Skeletal muscle tissue (tissue), 3 donors: ENCODE measurements at regions not wholly inside any gene's neighbourhood (a gene's known extent, or its start where the extent isn't known, plus 50 kb on each side); places are given as distances from the start of the nearest gene placed in this dataset.

ENCODE experiments used
- H3K27ac ChIP-seq: one replicate; pipeline ENCODE4 v1.7.0; 2013; ENCODE audit warnings: mild to moderate bottlenecking, low read depth, low read length, inconsistent platforms
- H3K27me3 ChIP-seq, 3 donors: one replicate each; pipeline ENCODE4 v1.7.0; 2013; ENCODE audit warnings: low read length in 3 of 3; ENCODE audit not compliant: control insufficient read depth in 3 of 3, insufficient read depth in 3 of 3
- H3K36me3 ChIP-seq, 3 donors: one replicate each; pipeline ENCODE4 v1.7.0; 2013; ENCODE audit warnings: low read length in 3 of 3; ENCODE audit not compliant: control insufficient read depth in 3 of 3, insufficient read depth in 3 of 3
- H3K4me1 ChIP-seq, 3 donors: one replicate each; pipeline ENCODE4 v1.7.0; 2013; ENCODE audit warnings: low read length in 3 of 3, mild to moderate bottlenecking in 3 of 3; ENCODE audit not compliant: control insufficient read depth in 3 of 3, insufficient read depth in 3 of 3
- H3K4me3 ChIP-seq, 3 donors: one replicate each; pipeline ENCODE4 v1.7.0; 2013; ENCODE audit warnings: low read length in 3 of 3
- H3K9ac ChIP-seq, 3 donors: one replicate each; pipeline ENCODE4 v1.7.0; 2013; ENCODE audit warnings: low read length in 3 of 3, mild to moderate bottlenecking in 3 of 3, moderate library complexity in 2 of 3, low read depth in 1 of 3
- H3K9me3 ChIP-seq, 3 donors: one replicate each; pipeline ENCODE4 v1.7.0; 2013; ENCODE audit warnings: low read length in 3 of 3; ENCODE audit not compliant: control insufficient read depth in 3 of 3
- donor health status: Osteomylitis.

DNA sequence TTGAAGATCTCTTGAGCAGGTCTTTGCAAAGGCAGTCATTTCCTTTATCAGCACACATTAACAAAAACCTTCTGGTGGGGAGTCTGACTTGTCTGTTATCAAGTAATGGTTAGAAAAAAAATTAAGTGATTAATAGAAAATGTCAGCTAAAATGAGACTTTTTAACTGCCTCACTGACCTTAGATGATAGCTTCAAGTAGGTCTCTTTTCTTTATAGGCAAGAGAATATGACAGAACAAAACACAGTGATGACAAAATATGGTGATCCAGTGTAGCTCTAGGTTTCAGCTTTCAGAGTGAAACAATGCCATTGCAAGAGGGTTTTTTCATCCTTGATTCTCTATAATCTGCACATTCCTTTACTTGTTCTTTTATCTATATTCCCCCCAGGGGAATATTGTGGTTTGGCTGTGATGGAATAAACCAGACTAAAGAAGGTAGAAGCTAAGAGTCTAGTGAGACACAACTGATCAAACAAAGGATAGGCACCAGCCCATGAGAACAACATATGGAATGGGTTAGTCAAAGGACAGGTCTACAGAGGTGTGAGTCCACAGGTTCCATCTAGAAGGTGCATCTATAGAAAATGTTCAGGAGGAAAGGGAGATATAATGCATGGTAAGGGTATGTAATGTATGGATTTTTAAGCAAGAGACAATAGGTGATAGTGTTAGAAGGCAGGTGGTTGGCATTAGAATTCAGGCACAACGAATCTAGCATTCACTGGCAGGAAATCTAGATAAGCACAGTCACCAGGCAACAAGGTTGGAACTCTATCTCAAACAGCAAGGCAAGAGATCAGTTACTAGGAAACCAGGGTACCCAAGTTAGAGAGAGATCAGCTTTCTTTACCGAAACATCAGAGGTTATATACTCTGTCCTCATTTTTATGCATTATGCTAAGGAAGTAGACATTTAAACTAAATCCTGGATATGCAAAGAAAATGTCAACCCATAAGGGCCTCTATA, 228.9 kb upstream of the SMLR1 start:
- H3K27ac ChIP-seq: no peak overlapping the region
- H3K4me1 ChIP-seq: no peaks in the 10 kb centered on the region
- no peak overlapping the region for H3K9ac ChIP-seq
- H3K9me3 ChIP-seq: no peaks in the 10 kb centered on the region
- H3K27me3 ChIP-seq: no peaks in the 10 kb centered on the region
- H3K4me3 ChIP-seq: no peak overlapping the region
- H3K36me3 ChIP-seq: no peaks in the 10 kb centered on the region

DNA sequence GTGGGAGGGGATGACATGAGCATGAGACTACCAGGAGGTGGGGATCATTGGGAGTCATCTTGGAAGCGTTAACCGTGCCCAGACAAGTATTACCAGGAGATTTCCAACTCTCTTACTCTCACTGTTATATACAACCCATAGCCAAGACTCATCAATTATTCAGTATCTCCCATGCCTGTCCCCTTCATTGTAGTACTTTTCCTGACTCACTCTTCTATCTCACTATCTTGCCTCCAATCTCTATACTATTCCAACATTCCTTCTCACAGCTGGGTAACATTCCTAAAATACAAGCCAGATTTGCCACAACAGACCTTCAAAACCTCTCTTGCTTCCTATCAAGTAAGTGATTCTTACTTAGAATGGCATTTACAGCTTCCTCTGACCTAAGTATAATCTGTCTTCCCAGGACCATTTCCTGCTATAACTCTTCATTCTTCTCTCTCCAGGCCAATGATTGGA, 226.3 kb upstream of the SMLR1 start:
- no peaks in the 10 kb centered on the region for H3K27me3 ChIP-seq
- no peaks in the 10 kb centered on the region for H3K4me1 ChIP-seq
- H3K27ac ChIP-seq: no peak overlapping the region
- H3K9ac ChIP-seq: no peak overlapping the region
- H3K9me3 ChIP-seq: no peaks in the 10 kb centered on the region
- H3K4me3 ChIP-seq: no peak overlapping the region
- H3K36me3 ChIP-seq: no peaks in the 10 kb centered on the region

DNA sequence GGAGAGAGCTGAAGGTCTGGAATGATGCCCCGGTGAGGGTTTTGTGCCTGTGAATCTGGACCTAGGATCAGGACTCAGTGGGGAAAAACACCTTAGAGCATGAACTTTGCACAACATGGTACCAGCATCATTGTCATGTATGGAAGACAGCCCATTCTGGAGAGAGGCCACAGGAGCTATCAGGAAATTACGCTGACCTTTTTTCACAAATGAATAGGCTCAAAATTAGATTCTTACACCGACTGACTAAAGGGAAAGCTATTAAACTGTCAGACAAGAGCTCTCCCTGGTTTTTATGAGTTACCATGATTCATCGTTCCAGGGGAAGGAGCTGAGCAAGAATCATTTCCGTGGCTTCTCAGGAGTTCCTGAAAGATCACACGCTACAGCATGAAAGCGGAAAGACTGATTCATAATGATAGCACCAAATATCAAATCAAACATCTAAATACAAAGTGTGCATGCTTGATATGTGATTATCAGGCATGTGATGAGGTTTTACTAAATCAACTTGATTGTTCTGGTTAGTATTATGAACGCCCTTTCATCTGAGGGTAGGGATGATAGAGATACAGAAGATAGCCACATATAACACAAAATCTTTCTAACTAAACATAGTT, 224.9 kb upstream of the SMLR1 start:
- Histone ChIP-seq H3K36me3 (no peaks in the 10 kb centered on the region), H3K4me1 (no peaks in the 10 kb centered on the region), H3K4me3 (no peak overlapping the region), H3K9me3 (no peaks in the 10 kb centered on the region), H3K27ac (no peak overlapping the region), H3K27me3 (no peaks in the 10 kb centered on the region), H3K9ac (no peak overlapping the region)

DNA sequence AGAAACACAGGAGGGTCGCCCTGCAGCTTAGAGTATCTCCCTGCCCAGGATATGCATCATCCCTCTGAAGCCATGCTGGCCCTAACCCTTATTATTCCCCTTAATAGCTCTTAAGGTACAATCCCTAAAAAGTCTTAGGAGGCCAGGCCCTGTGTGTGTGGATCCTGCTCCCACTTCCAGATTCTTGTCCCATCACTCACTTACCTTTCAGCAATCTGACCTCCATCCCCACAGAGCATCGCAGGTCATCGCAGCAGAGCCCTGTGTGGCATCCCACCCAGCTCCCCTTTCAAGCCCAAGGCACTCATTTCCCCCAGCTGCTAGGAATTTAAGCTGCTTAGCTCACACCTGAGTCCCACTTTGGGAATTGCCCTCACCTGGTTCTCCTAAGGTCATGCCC, 223.8 kb upstream of the SMLR1 start:
- no peak overlapping the region for H3K4me3 ChIP-seq
- no peaks in the 10 kb centered on the region for H3K4me1 ChIP-seq
- no peaks in the 10 kb centered on the region for H3K9me3 ChIP-seq
- H3K27ac ChIP-seq: no peak overlapping the region
- H3K9ac ChIP-seq: no peak overlapping the region
- H3K27me3 ChIP-seq: no peaks in the 10 kb centered on the region
- H3K36me3 ChIP-seq: no peaks in the 10 kb centered on the region

DNA sequence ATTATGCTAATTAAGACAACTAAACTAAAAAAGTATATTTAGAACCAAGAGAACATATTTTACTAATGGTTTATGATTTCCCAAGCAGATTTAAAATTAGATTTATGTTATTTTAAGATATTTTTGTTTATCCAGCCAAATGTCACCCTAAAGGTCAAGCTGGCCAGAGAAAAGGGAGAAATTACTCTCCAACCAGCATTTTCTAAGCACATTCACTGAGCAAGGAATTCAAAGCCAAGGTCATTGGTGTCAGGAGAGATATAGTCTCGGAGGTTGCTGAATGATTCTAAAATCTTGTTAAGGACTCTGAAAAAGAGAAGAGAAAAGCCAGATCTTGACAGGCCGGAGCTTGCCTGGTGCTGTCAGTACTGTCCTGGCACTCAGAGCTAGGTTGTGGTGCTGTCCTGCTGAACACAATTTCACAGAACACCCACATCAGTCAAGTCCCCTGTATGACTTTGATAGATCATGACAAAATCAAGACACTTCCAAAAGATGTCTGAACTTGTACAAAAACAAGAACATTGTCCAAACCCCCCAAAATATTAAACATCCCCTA, 222.3 kb upstream of the SMLR1 start:
- no peaks in the 10 kb centered on the region for H3K9me3 ChIP-seq
- no peak overlapping the region for H3K9ac ChIP-seq
- no peak overlapping the region for H3K4me3 ChIP-seq
- no peaks in the 10 kb centered on the region for H3K4me1 ChIP-seq
- H3K36me3 ChIP-seq: no peaks in the 10 kb centered on the region
- H3K27ac ChIP-seq: no peak overlapping the region
- no peaks in the 10 kb centered on the region for H3K27me3 ChIP-seq

DNA sequence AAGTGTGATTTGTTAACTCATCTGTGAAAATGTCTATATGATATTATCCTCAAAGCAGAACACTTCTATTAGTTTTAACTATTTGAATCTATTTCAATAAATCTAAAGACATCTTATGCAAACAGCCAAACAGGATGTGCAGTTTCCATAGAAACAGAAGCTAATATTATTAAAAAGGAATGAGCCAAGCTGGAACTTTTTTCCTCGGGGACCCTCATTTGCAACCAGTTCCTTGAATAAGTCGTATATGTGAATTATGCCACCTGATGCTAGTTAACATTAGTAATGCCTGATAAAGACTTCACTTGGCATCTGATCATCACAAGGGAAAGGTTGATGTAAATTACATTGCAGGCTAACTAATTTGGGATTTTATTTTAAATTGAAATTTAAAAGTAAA, 216.9 kb upstream of the SMLR1 start:
- Histone ChIP-seq H3K27ac (no peak overlapping the region), H3K9me3 (no peaks in the 10 kb centered on the region), H3K4me1 (no peaks in the 10 kb centered on the region), H3K4me3 (no peak overlapping the region), H3K27me3 (no peaks in the 10 kb centered on the region), H3K36me3 (no peaks in the 10 kb centered on the region), H3K9ac (no peak overlapping the region)

DNA sequence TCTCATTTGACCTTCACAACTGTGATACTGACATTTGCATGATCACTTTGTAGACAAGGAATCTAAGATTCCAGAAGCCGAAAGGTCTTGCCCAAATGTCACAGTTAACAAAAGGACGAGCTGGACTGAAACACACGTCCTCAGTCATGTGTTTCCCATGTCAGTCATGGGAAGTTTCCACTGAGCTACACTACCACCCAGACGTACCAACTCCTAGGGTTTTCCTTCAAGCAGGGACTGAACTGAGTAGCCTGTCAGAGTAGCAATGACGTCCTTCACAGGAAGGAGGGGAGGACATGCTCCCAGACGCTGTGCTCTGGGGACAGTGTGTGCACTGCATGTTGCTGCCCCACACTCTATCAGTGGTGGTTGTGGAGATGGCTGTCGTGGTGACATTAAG, 215.8 kb upstream of the SMLR1 start:
- Histone ChIP-seq H3K27ac (no peak overlapping the region), H3K27me3 (no peaks in the 10 kb centered on the region), H3K9ac (no peak overlapping the region), H3K4me3 (no peak overlapping the region), H3K9me3 (no peaks in the 10 kb centered on the region), H3K4me1 (no peaks in the 10 kb centered on the region), H3K36me3 (no peaks in the 10 kb centered on the region)

DNA sequence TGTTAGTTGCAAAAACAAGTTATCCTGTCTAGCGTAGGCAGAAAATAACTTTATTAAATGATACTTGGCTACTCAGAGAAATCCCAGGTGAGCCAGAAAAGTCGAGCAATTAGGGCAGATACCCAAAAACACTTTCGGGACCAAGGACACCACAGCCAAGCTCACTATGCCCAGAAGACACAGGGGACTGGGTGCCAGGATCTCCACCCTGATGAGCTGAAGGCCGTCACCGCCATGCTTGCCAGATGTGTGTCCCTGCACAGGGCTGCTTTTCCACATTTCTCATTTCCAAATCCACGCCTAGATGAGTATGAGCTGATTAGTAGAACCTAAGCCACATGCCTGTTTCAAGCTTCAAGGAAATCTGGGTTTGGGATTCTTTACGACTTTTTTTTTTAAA, 214.0 kb upstream of the SMLR1 start:
- Histone ChIP-seq H3K27me3 (no peaks in the 10 kb centered on the region), H3K4me1 (no peaks in the 10 kb centered on the region), H3K27ac (no peak overlapping the region), H3K4me3 (no peak overlapping the region), H3K36me3 (no peaks in the 10 kb centered on the region), H3K9me3 (no peaks in the 10 kb centered on the region), H3K9ac (no peak overlapping the region)

DNA sequence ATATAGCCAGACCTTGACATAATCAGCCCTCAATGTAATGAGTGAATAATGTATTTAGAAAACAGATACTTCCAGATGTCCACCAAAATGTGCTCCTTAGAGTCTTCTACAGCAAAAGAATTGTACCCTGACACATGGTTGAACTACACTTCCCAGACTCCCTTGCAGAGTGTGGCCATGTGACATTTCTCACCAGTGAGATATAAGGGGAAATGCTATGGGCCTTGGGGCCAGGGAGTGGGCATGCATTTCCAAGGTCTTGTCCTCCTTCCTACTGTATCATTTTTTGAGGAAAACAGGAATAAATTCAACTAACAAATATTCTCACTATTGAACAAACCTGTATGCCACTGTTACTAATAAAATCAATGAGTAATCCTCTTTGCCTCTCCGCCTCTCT, 211.4 kb upstream of the SMLR1 start:
- Histone ChIP-seq H3K9ac (no peak overlapping the region), H3K4me1 (no peaks in the 10 kb centered on the region), H3K27ac (no peak overlapping the region), H3K36me3 (no peaks in the 10 kb centered on the region), H3K27me3 (no peaks in the 10 kb centered on the region), H3K9me3 (no peaks in the 10 kb centered on the region), H3K4me3 (no peak overlapping the region)

DNA sequence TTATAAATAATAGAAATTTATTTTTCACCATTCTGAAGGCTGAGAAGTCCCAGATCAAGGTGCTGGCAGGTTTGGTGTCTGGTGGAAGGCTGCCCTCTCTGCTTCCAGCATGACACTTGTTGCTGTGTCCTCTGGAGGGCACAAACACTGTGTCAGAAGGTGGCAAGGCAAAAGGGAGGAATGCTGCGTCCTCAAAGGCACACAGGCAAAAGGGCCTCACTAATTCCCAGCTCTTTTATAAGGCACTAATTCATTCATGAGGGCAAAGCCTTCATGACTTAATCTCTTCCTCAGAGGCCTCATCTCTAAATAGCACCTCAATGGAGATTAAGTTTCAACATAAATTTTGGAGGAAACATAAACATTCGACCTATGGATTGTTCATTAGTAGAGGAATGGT, 209.5 kb upstream of the SMLR1 start:
- H3K27me3 ChIP-seq: no peaks in the 10 kb centered on the region
- H3K36me3 ChIP-seq: no peaks in the 10 kb centered on the region
- no peaks in the 10 kb centered on the region for H3K4me1 ChIP-seq
- no peak overlapping the region for H3K9ac ChIP-seq
- no peaks in the 10 kb centered on the region for H3K9me3 ChIP-seq
- no peak overlapping the region for H3K27ac ChIP-seq
- H3K4me3 ChIP-seq: no peak overlapping the region
